ENCODE measurements at regions not wholly inside any gene's neighbourhood (a gene's known extent, or its start where the extent isn't known, plus 50 kb on each side); places are given as distances from the start of the nearest gene placed in this dataset.
A peak's percentile ranks its signal among the peaks of the same experiment; 100 is the strongest.

- no peak for DNase-seq (ENCODE audit: low read depth in 2 of 2)
Measured at GRCh38 chr16:79790854-79791253, 190.3 kb upstream of the MAF start.

GRCh38 chr16:79788949-79789348, 188.4 kb upstream of the MAF start:
- DNase-seq (ENCODE audit: low read depth in 2 of 2) = no peak

- no peak for DNase-seq (ENCODE audit: low read depth in 2 of 2)
Measured at GRCh38 chr16:79786389-79786788, 185.9 kb upstream of the MAF start.

GRCh38 chr16:79784007-79784406, 183.5 kb upstream of the MAF start:
- no peak for DNase-seq (ENCODE audit: low read depth in 2 of 2)

GRCh38 chr16:79777679-79778078, 177.1 kb upstream of the MAF start:
- no peak for DNase-seq (ENCODE audit: low read depth in 2 of 2)

- DNase-seq (ENCODE audit: low read depth in 2 of 2) = no peak
Measured at GRCh38 chr16:79776243-79776847, 175.8 kb upstream of the MAF start.

- no peak for DNase-seq (ENCODE audit: low read depth in 2 of 2)
Measured at GRCh38 chr16:79772784-79773183, 172.2 kb upstream of the MAF start.

GRCh38 chr16:79772048-79772447, 171.5 kb upstream of the MAF start:
- no peak for DNase-seq (ENCODE audit: low read depth in 2 of 2)

- DNase-seq (ENCODE audit: low read depth in 2 of 2) = peak; percentile 48 to 58
Measured at GRCh38 chr16:79770244-79771064, 169.9 kb upstream of the MAF start.

- DNase-seq (ENCODE audit: low read depth in 2 of 2) = no peak
Measured at GRCh38 chr16:79769928-79770243, 169.3 kb upstream of the MAF start.

- DNase-seq (ENCODE audit: low read depth in 2 of 2) = no peak
Measured at GRCh38 chr16:79769270-79769927, 168.9 kb upstream of the MAF start.

GRCh38 chr16:79768276-79768970, 167.9 kb upstream of the MAF start:
- DNase-seq (ENCODE audit: low read depth in 2 of 2) = no peak

- DNase-seq (ENCODE audit: low read depth in 2 of 2) = no peak
Measured at GRCh38 chr16:79767421-79768275, 167.1 kb upstream of the MAF start.

- DNase-seq (ENCODE audit: low read depth in 2 of 2) = no peak
Measured at GRCh38 chr16:79765901-79766394, 165.4 kb upstream of the MAF start.

GRCh38 chr16:79765431-79765830, 164.9 kb upstream of the MAF start:
- no peak for DNase-seq (ENCODE audit: low read depth in 2 of 2)

- DNase-seq (ENCODE audit: low read depth in 2 of 2) = no peak
Measured at GRCh38 chr16:79764415-79765110, 164.0 kb upstream of the MAF start.

- DNase-seq (ENCODE audit: low read depth in 2 of 2) = no peak
Measured at GRCh38 chr16:79762217-79762616, 161.7 kb upstream of the MAF start.

GRCh38 chr16:79758615-79759346, 158.2 kb upstream of the MAF start:
- DNase-seq (ENCODE audit: low read depth in 2 of 2) = no peak

GRCh38 chr16:79757968-79758367, 157.4 kb upstream of the MAF start:
- no peak for DNase-seq (ENCODE audit: low read depth in 2 of 2)

GRCh38 chr16:79757163-79757562, 156.6 kb upstream of the MAF start:
- DNase-seq (ENCODE audit: low read depth in 2 of 2) = no peak
